GM23338 (cell line): ENCODE measurements at regions not wholly inside any gene's neighbourhood (a gene's known extent, or its start where the extent isn't known, plus 50 kb on each side); places are given as distances from the start of the nearest gene placed in this dataset.
"Not testable (repeated sequence)": the region's sequence is repeated elsewhere in the genome, so short reads cannot be mapped to it uniquely, and the experiment has no call there.

ENCODE experiments used
- ATAC-seq: fragments of 200-7000 bp; cut with Tn5 transposase; 3 replicates; pipeline ENCODE4 v1.9.1; 2020
- DNase-seq: peaks from one replicate; pipeline ENCODE4 v3.0.0-alpha.2; 2015; ENCODE audit warnings: low spot score
- H2AFZ ChIP-seq: fragments of 200-600 bp; sonication (generic); 2 replicates; pipeline ENCODE4 v1.8.0; 2016; ENCODE audit warnings: antibody characterized with exemption, mild to moderate bottlenecking, moderate library complexity
- H3F3A ChIP-seq: fragments of 200-600 bp; sonication (generic); replicated peaks from 2 replicates; pipeline ENCODE4 v1.8.0; 2017; ENCODE audit warnings: antibody characterized with exemption, mixed run types, low read depth
- H3K27ac ChIP-seq: fragments of 200-600 bp; sonication (generic); 2 replicates; pipeline ENCODE4 v1.6.1; 2016; ENCODE audit warnings: low read depth
- H3K27me3 ChIP-seq: fragments of 200-600 bp; sonication (generic); 2 replicates; pipeline ENCODE4 v1.8.0; 2016; ENCODE audit warnings: mild to moderate bottlenecking, mixed run types, moderate library complexity; ENCODE audit not compliant: insufficient read depth
- H3K36me3 ChIP-seq: fragments of 200-600 bp; sonication (generic); 2 replicates; pipeline ENCODE4 v1.8.0; 2016; ENCODE audit warnings: mild to moderate bottlenecking; ENCODE audit not compliant: insufficient read depth
- H3K4me1 ChIP-seq: fragments of 200-600 bp; sonication (generic); 2 replicates; pipeline ENCODE4 v1.8.0; 2016; ENCODE audit warnings: mild to moderate bottlenecking, moderate library complexity; ENCODE audit not compliant: insufficient read depth
- H3K4me2 ChIP-seq: fragments of 200-600 bp; sonication (generic); 2 replicates; pipeline ENCODE4 v1.7.1; 2017; ENCODE audit warnings: mixed run types
- H3K4me3 ChIP-seq: fragments of 200-600 bp; sonication (generic); 2 replicates; pipeline ENCODE4 v1.6.1; 2016; ENCODE audit warnings: mixed run types
- H3K79me2 ChIP-seq: fragments of 200-600 bp; sonication (generic); replicated peaks from 2 replicates; pipeline ENCODE4 v1.8.0; 2017; ENCODE audit warnings: mild to moderate bottlenecking; ENCODE audit not compliant: insufficient read depth
- H3K9me2 ChIP-seq: fragments of 200-600 bp; sonication (generic); 2 replicates; pipeline ENCODE4 v1.8.0; 2017; ENCODE audit not compliant: insufficient read depth
- H4K20me1 ChIP-seq: fragments of 200-600 bp; sonication (generic); replicated peaks from 2 replicates; pipeline ENCODE4 v1.8.0; 2017; ENCODE audit warnings: mild to moderate bottlenecking; ENCODE audit not compliant: insufficient read depth
- H3K27ac Mint-ChIP-seq: 2 replicates; pipeline ENCODE4 v1.8.0; 2020; ENCODE audit warnings: inconsistent platforms, mild to moderate bottlenecking, moderate library complexity, mixed read lengths
- H3K27me3 Mint-ChIP-seq: 3 replicates; pipeline ENCODE4 v1.8.0; 2022; ENCODE audit warnings: low read depth, mild to moderate bottlenecking, moderate library complexity, mixed read lengths, inconsistent platforms; ENCODE audit not compliant: insufficient read depth, poor library complexity
- H3K36me3 Mint-ChIP-seq: 3 replicates; pipeline ENCODE4 v1.8.0; 2021; ENCODE audit warnings: low read depth, mild to moderate bottlenecking, inconsistent platforms, moderate library complexity, mixed read lengths
- H3K4me1 Mint-ChIP-seq: 3 replicates; pipeline ENCODE4 v1.8.0; 2020; ENCODE audit warnings: mild to moderate bottlenecking, inconsistent platforms, mixed read lengths
- H3K4me3 Mint-ChIP-seq: 3 replicates; pipeline ENCODE4 v1.8.0; 2021; ENCODE audit warnings: moderate library complexity, mild to moderate bottlenecking, inconsistent platforms, mixed read lengths
- H3K9me3 Mint-ChIP-seq: 3 replicates; pipeline ENCODE4 v1.8.0; 2020; ENCODE audit warnings: moderate library complexity, mild to moderate bottlenecking, inconsistent platforms, mixed read lengths
- CTCF ChIP-seq, 2 experiments: fragments of 200-600 bp in 1 of 2; sonication (generic) in 1 of 2; conservative IDR thresholded peaks; 2 replicates each; pipeline versions ENCODE4 v1.5.1 to v1.6.1; 2016 to 2017; ENCODE audit warnings: antibody characterized with exemption in 2 of 2, low read depth in 2 of 2, mild to moderate bottlenecking in 2 of 2, moderate library complexity in 1 of 2

GRCh38 chr4:3946553-3946952 is 180.4 kb downstream of the ADRA2C start:
- not testable (repeated sequence) for ATAC-seq, DNase-seq

DNA sequence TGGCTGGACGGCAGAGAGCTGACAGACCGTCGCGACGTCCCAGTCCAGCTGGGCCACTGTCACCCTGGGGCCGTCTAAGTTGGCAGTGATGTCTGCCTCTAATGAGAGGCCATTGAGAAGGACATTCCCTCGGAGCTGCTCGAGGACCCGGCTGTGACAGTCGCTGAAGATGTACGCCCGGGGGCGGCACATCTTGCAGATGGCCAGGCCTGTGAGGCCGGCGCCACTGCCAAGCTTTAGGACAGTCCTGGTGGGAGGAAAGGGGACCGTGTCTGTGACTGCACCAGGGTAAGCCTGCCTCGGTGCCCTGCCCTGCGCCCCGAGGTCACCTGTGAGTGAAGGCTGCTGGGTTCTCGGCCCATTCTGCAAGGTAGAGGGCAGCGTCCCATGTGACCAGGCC is 181.6 kb downstream of the ADRA2C start:
- not testable (repeated sequence) for H3K4me1 ChIP-seq, H3K27me3 Mint-ChIP-seq, H3F3A ChIP-seq, DNase-seq, H3K4me1 Mint-ChIP-seq, H4K20me1 ChIP-seq, H3K36me3 ChIP-seq, H3K4me3 Mint-ChIP-seq, ATAC-seq, H3K9me2 ChIP-seq, H3K27me3 ChIP-seq, H3K9me3 Mint-ChIP-seq, H3K4me3 ChIP-seq, H3K4me2 ChIP-seq, H3K27ac ChIP-seq, H3K79me2 ChIP-seq, H2AFZ ChIP-seq, H3K27ac Mint-ChIP-seq
- H3K36me3 Mint-ChIP-seq = peaks cover 17% of the 10 kb centered on the region

More at GRCh38 chr4:3946553-3946952, 180.4 kb downstream of the ADRA2C start:
- not testable (repeated sequence) for H3K27ac Mint-ChIP-seq, H3K27me3 ChIP-seq, H3K4me1 ChIP-seq, H3F3A ChIP-seq, H3K36me3 ChIP-seq, H3K4me3 ChIP-seq, H3K4me2 ChIP-seq, H2AFZ ChIP-seq, H3K79me2 ChIP-seq, H3K4me3 Mint-ChIP-seq, H4K20me1 ChIP-seq, H3K9me2 ChIP-seq, H3K9me3 Mint-ChIP-seq, H3K27ac ChIP-seq
- Mint-ChIP-seq H3K36me3 (peaks cover 20% of the 10 kb centered on the region), H3K27me3 (peaks cover 11% of the 10 kb centered on the region), H3K4me1 (peaks cover 12% of the 10 kb centered on the region)

DNA sequence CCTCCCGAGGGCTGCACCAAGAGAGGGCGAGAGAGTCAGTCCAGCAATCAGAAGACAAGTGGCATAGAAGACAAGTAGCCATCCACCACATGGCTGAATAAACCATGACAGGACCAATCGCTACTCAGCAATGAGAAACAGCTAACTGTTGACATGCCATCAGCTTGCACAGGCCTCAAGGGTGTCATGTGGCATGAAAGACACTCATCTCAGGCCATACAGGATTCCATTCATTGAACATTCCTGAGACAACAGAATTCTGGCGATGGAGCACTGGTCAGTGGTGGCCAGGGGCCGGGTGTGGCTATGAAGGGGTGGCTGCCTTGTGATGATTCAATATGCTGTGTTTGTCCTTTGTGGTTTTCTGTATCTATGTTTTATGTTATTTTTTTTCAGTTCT is 182.0 kb downstream of the ADRA2C start:
- H3K9me3 Mint-ChIP-seq, H3K36me3 ChIP-seq, H3K27ac Mint-ChIP-seq, DNase-seq, H3F3A ChIP-seq, H3K79me2 ChIP-seq, H3K27me3 ChIP-seq, H3K4me1 Mint-ChIP-seq, H2AFZ ChIP-seq, H3K4me3 Mint-ChIP-seq, H3K27ac ChIP-seq, H4K20me1 ChIP-seq, H3K27me3 Mint-ChIP-seq, H3K9me2 ChIP-seq, H3K4me3 ChIP-seq, ATAC-seq, H3K4me2 ChIP-seq, H3K4me1 ChIP-seq: not testable (repeated sequence)
- peaks cover 19% of the 10 kb centered on the region for H3K36me3 Mint-ChIP-seq

DNA sequence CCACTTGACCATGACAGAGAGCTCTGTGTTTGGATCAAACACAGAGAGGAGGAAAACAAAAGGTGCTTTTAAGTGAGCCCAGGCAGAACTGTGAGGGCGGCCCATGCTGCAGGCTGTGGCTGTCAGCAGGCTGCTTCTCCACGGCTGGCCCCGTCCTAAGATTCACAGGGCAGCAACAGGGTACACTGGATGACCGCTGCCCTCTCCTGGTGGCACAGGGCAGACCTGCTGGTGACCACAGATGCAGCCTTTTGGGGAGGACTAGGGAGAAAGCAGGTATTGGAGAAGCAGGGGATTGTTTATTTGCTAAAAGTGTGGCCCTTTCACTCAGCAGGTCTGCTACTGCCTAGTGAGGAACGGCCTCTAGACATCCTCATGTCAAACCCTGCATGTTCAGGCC is 183.7 kb downstream of the ADRA2C start:
- H3K27ac ChIP-seq, H3K4me1 ChIP-seq, H3K4me3 Mint-ChIP-seq, H3K36me3 ChIP-seq, H3K4me2 ChIP-seq, H3K9me3 Mint-ChIP-seq, H3K9me2 ChIP-seq, H3F3A ChIP-seq, H3K4me3 ChIP-seq, H4K20me1 ChIP-seq, H2AFZ ChIP-seq, H3K79me2 ChIP-seq, H3K27ac Mint-ChIP-seq, H3K27me3 ChIP-seq, ATAC-seq: not testable (repeated sequence)
- Mint-ChIP-seq H3K27me3 (peaks cover 11% of the 10 kb centered on the region), H3K36me3 (peaks cover 19% of the 10 kb centered on the region), H3K4me1 (peaks cover 12% of the 10 kb centered on the region)
- peak; percentile 72 for DNase-seq
- TF ChIP-seq CTCF (conservative IDR thresholded peaks at IDR 0.05; ENCODE audit: low read depth in 2 of 2) = peak; percentile 51 to 78

- ATAC-seq = not testable (repeated sequence)
These were observed 186.4 kb downstream of the ADRA2C start for GRCh38 chr4:3952443-3953139.

GRCh38 chr4:3953140-3953489 is 186.9 kb downstream of the ADRA2C start:
- H3K9me3 Mint-ChIP-seq, H3K36me3 Mint-ChIP-seq: not testable (repeated sequence)

More at GRCh38 chr4:3952443-3953139, 186.4 kb downstream of the ADRA2C start:
- not testable (repeated sequence) for DNase-seq, H3K27me3 ChIP-seq, H3K4me3 Mint-ChIP-seq, H3K79me2 ChIP-seq, H3K4me2 ChIP-seq, H3K9me2 ChIP-seq, H3F3A ChIP-seq, H3K4me3 ChIP-seq, H3K27ac Mint-ChIP-seq, H3K27ac ChIP-seq, H3K4me1 ChIP-seq, H3K36me3 ChIP-seq, H2AFZ ChIP-seq, H4K20me1 ChIP-seq, H3K9me3 Mint-ChIP-seq
- peaks cover 18% of the 10 kb centered on the region for H3K4me1 Mint-ChIP-seq
- H3K36me3 Mint-ChIP-seq = peaks cover 11% of the 10 kb centered on the region
- peaks cover 13% of the 10 kb centered on the region for H3K27me3 Mint-ChIP-seq

More at GRCh38 chr4:3953140-3953489, 186.9 kb downstream of the ADRA2C start:
- not testable (repeated sequence) for H3K79me2 ChIP-seq, H3K4me3 Mint-ChIP-seq, H3K4me3 ChIP-seq, H3F3A ChIP-seq, H3K36me3 ChIP-seq, ATAC-seq, H3K4me2 ChIP-seq, H3K4me1 ChIP-seq, DNase-seq, H3K9me2 ChIP-seq, H3K27ac Mint-ChIP-seq, H3K27me3 ChIP-seq, H2AFZ ChIP-seq, H4K20me1 ChIP-seq, H3K27ac ChIP-seq
- H3K27me3 Mint-ChIP-seq = peaks cover 11% of the 10 kb centered on the region
- peaks cover 18% of the 10 kb centered on the region for H3K4me1 Mint-ChIP-seq
